ENCODE measurements at regions not wholly inside any gene's neighbourhood (a gene's known extent, or its start where the extent isn't known, plus 50 kb on each side); places are given as distances from the start of the nearest gene placed in this dataset.

DNA sequence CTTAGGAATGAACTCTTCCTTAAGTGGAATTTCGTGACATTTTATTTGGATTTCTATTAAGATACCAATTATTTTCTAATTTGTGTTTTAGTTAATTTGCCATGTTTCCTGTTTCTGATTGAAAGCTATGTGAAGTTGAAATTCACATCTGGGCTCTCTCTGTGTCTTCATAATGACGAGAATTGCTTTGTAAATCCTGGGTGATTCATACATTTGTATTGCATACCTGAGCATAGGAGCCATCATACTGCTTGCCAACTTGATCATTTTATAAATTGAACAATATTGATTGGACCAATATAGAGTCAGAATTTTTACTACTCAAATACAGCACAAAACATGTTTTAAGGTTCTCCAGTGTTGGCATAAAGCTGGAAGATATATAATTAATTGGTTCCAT, 817.9 kb downstream of the BRINP3 start:
- Mint-ChIP-seq H3K4me3 (no peak overlapping the region), H3K9me3 (no peaks in the 10 kb centered on the region), H3K36me3 (ENCODE audit: low read depth) (no peaks in the 10 kb centered on the region), H3K27me3 (ENCODE audit: low read depth, poor library complexity) (peaks cover 4% of the 10 kb centered on the region), H3K4me1 (no peaks in the 10 kb centered on the region), H3K27ac (no peak overlapping the region)
- TF ChIP-seq, protein P1, sequence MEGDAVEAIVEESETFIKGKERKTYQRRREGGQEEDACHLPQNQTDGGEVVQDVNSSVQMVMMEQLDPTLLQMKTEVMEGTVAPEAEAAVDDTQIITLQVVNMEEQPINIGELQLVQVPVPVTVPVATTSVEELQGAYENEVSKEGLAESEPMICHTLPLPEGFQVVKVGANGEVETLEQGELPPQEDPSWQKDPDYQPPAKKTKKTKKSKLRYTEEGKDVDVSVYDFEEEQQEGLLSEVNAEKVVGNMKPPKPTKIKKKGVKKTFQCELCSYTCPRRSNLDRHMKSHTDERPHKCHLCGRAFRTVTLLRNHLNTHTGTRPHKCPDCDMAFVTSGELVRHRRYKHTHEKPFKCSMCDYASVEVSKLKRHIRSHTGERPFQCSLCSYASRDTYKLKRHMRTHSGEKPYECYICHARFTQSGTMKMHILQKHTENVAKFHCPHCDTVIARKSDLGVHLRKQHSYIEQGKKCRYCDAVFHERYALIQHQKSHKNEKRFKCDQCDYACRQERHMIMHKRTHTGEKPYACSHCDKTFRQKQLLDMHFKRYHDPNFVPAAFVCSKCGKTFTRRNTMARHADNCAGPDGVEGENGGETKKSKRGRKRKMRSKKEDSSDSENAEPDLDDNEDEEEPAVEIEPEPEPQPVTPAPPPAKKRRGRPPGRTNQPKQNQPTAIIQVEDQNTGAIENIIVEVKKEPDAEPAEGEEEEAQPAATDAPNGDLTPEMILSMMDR (IDR thresholded peaks at IDR 0.05) = no peak
- no peak for DNase-seq

DNA sequence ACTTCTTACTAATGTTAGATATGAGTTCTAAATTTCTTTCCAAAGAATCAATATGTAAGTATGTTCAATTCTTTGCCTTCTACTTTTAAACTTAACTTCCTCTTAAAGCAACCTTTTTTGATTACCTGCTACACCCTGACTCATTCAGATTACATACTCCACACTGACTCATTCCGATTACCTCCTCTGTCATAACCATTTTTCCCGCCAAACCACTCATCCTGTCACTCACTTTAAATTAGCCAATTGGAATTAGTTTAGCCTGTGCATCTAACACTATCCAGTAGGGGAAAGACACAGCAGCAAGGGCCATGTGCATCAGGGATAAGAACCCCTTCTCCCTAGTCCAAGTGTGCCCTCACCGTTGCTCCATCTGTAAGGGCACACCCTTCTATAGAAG, 815.5 kb downstream of the BRINP3 start:
- TF ChIP-seq, protein P1 (IDR thresholded peaks at IDR 0.05) = no peak
- no peak for DNase-seq
- H3K27me3 Mint-ChIP-seq (ENCODE audit: low read depth, poor library complexity) = no peaks in the 10 kb centered on the region
- no peaks in the 10 kb centered on the region for H3K36me3 Mint-ChIP-seq (ENCODE audit: low read depth)
- no peak overlapping the region for H3K4me3 Mint-ChIP-seq
- no peak overlapping the region for H3K27ac Mint-ChIP-seq
- no peaks in the 10 kb centered on the region for H3K9me3 Mint-ChIP-seq
- no peaks in the 10 kb centered on the region for H3K4me1 Mint-ChIP-seq

DNA sequence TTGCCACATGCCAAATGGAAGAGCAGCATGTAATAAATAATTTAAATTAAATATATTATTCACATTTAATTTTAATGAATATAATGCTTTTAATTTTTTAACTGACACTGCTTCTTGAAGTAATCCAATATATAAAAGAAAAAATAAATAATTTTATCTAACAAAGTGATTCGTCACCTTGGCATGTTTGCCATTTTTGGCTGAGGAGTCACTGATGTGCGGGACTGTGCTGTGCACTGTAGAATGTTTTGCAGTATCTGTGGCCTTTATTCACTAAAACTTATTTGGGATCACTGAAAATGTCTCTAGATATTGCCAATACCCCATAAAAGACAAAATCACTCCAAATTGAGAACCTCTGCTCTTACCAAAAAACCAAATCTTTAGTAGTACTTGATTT, 807.8 kb downstream of the BRINP3 start:
- Mint-ChIP-seq H3K4me1 (no peaks in the 10 kb centered on the region), H3K9me3 (no peaks in the 10 kb centered on the region), H3K36me3 (ENCODE audit: low read depth) (no peaks in the 10 kb centered on the region), H3K4me3 (no peak overlapping the region), H3K27ac (no peak overlapping the region), H3K27me3 (ENCODE audit: low read depth, poor library complexity) (no peaks in the 10 kb centered on the region)
- TF ChIP-seq, protein P1 (IDR thresholded peaks at IDR 0.05) = no peak
- DNase-seq = no peak

DNA sequence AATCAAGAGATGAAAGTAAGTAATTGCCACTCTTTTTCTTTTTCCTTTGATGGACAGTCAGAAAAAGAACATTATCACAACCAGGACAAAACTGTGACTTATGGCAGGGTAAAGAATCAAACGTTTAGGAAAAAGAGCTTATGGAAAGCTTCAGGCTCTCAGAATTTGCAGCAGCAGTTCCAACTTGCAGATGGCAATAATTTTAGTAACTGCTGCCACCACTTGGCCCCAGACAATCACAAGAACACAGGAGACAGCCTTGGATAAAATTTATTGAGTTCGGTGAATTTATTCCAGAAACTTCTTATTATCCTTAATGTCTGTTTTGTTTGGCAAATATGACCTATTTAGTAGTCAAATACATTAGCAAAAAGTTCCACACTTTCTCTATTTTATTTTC, 804.4 kb downstream of the BRINP3 start:
- Mint-ChIP-seq H3K4me1 (no peaks in the 10 kb centered on the region), H3K9me3 (no peaks in the 10 kb centered on the region), H3K4me3 (no peak overlapping the region), H3K27ac (no peak overlapping the region), H3K27me3 (ENCODE audit: low read depth, poor library complexity) (no peaks in the 10 kb centered on the region), H3K36me3 (ENCODE audit: low read depth) (no peaks in the 10 kb centered on the region)
- TF ChIP-seq, protein P1 (IDR thresholded peaks at IDR 0.05) = no peak
- no peak for DNase-seq

DNA sequence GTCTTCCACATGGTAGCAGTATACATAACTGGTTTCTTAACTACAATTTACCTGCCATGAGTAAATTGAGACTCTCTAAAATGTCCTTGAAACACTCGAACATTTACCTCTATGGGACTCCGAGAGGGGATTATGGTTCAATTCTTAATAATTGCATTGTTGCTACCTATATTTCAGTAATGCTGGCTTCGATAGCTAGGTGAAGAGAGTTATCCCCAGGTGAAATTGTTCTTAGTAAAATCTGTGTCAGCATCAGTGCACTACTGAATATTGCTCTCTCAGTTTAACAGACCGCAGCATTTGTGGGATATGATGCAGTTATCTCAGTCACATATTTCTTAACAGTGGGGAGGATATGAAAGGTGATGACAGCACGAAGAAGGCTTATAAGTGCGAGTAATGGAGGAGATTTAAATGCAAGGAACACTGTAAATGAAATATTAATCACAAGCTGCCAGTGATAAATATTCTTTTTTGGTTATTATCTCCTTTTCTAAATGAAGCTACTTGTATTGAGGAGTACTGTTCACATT, 801.9 kb downstream of the BRINP3 start:
- Mint-ChIP-seq H3K4me3 (no peak overlapping the region), H3K9me3 (no peaks in the 10 kb centered on the region), H3K27ac (no peak overlapping the region), H3K4me1 (no peaks in the 10 kb centered on the region), H3K27me3 (ENCODE audit: low read depth, poor library complexity) (no peaks in the 10 kb centered on the region), H3K36me3 (ENCODE audit: low read depth) (no peaks in the 10 kb centered on the region)
- DNase-seq = no peak
- TF ChIP-seq, protein P1 (IDR thresholded peaks at IDR 0.05) = no peak

DNA sequence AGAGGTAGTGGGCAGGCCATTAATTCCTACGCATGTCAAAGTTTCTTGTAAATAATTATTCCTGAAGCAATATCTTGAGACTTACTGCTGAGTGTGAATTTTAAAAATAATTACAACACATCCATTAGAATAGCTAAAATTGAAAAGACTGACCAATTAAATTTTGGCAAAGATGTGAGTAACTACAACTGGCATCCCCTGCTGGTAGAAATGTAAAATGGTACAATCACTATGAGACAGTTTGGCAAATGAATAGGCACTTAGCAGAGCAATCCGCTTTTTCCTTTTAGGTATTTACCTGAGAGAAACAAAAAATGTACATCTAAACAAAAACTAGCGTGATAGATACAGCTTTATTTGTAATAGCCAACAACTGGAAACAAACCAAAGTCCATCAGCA, 798.9 kb downstream of the BRINP3 start:
- TF ChIP-seq, protein P1 (IDR thresholded peaks at IDR 0.05) = peak; percentile 37
- no peak overlapping the region for H3K27ac Mint-ChIP-seq
- DNase-seq = no peak

More for the DNA sequence above, 798.9 kb downstream of the BRINP3 start:
- no peak overlapping the region for H3K4me3 Mint-ChIP-seq
- H3K36me3 Mint-ChIP-seq (ENCODE audit: low read depth) = no peaks in the 10 kb centered on the region
- no peaks in the 10 kb centered on the region for H3K9me3 Mint-ChIP-seq
- no peaks in the 10 kb centered on the region for H3K27me3 Mint-ChIP-seq (ENCODE audit: low read depth, poor library complexity)
- no peaks in the 10 kb centered on the region for H3K4me1 Mint-ChIP-seq

Measured in nephron progenitor cell (in vitro differentiated cells).